HuH-7 (cell line): ENCODE measurements at regions not wholly inside any gene's neighbourhood (a gene's known extent, or its start where the extent isn't known, plus 50 kb on each side); places are given as distances from the start of the nearest gene placed in this dataset.
A peak's percentile ranks its signal among the peaks of the same experiment; 100 is the strongest.

Source experiments
- DNase-seq: peaks from one replicate; pipeline ENCODE4 v3.0.0; 2011; ENCODE audit warnings: low spot score

GRCh38 chr9:86445671-86446070 is 91.5 kb upstream of the TUT7 start:
- no peak for DNase-seq

GRCh38 chr9:86443992-86444391 is 89.8 kb upstream of the TUT7 start:
- no peak for DNase-seq

- peak; percentile 28 for DNase-seq
These were observed 80.0 kb upstream of the TUT7 start for GRCh38 chr9:86434039-86434726.

GRCh38 chr9:86424251-86424891 is 70.2 kb upstream of the TUT7 start:
- DNase-seq = no peak

- DNase-seq = peak; percentile 17
These were observed 60.0 kb upstream of the TUT7 start for GRCh38 chr9:86413971-86414880.

- no peak for DNase-seq
These were observed 56.1 kb upstream of the TUT7 start for GRCh38 chr9:86410281-86410680.

GRCh38 chr9:86408121-86408520 is 53.9 kb upstream of the TUT7 start:
- DNase-seq = no peak

- no peak for DNase-seq
These were observed 52.8 kb upstream of the TUT7 start for GRCh38 chr9:86407022-86407421.

- no peak for DNase-seq
These were observed 52.2 kb upstream of the TUT7 start for GRCh38 chr9:86406366-86406765.

- no peak for DNase-seq
These were observed 51.7 kb upstream of the TUT7 start for GRCh38 chr9:86405926-86406325.

GRCh38 chr9:86405086-86405491 is 50.9 kb upstream of the TUT7 start:
- no peak for DNase-seq
